IMR-90 (cell line): ENCODE measurements at regions not wholly inside any gene's neighbourhood (a gene's known extent, or its start where the extent isn't known, plus 50 kb on each side); places are given as distances from the start of the nearest gene placed in this dataset.

Experiments
- ATAC-seq: fragments of 200-7000 bp; cut with Tn5 transposase; 2 replicates; pipeline ENCODE4 v1.9.1; 2020; ENCODE audit warnings: low read depth, mild to moderate bottlenecking, moderate library complexity
- BruUV-seq: library from RNA; stranded (reverse); fragments of 400-500 nt; replicated peaks from 2 replicates; lab custom pipeline; 2021; lab: Mats Ljungman, UMichigan
- CTCF ChIA-PET: fragments of 300-600 bp; formaldehyde crosslinking; extraction: SDS; loops from one replicate; lab custom pipeline; 2021; ENCODE audit warnings: antibody characterized with exemption; lab: Yijun Ruan, JAX
- POLR2A ChIA-PET: fragments of 300-600 bp; sonication (Branson Sonifier 250); formaldehyde crosslinking; loops from one replicate; lab custom pipeline; 2022; ENCODE audit warnings: antibody characterized with exemption; ENCODE audit not compliant: unreplicated experiment; lab: Charles Lee
- DNase-seq: peaks from one replicate; pipeline ENCODE4 v3.0.0; 2013
- H2AFZ ChIP-seq: replicated peaks from 2 replicates; pipeline ENCODE3; 2013; ENCODE audit warnings: low read length, mild to moderate bottlenecking; ENCODE audit not compliant: poor library complexity
- H2AK5ac ChIP-seq: 2 replicates; pipeline ENCODE4 v1.6.1; 2013; ENCODE audit warnings: low read depth, low read length, inconsistent platforms
- H2AK9ac ChIP-seq: replicated peaks from 2 replicates; pipeline ENCODE3; 2013; ENCODE audit warnings: mild to moderate bottlenecking, low read depth, low read length, moderate library complexity; ENCODE audit not compliant: poor library complexity
- H2BK120ac ChIP-seq: 2 replicates; pipeline ENCODE4 v1.6.1; 2013; ENCODE audit warnings: low read depth, low read length, inconsistent platforms
- H2BK15ac ChIP-seq: 3 replicates; pipeline ENCODE4 v1.6.1; 2013; ENCODE audit warnings: low read depth, low read length, inconsistent platforms
- H2BK20ac ChIP-seq: 2 replicates; pipeline ENCODE4 v1.6.1; 2013; ENCODE audit warnings: low read depth, mild to moderate bottlenecking, inconsistent platforms, low read length, moderate library complexity
- H2BK5ac ChIP-seq: 2 replicates; pipeline ENCODE4 v1.6.1; 2013; ENCODE audit warnings: mild to moderate bottlenecking, low read depth, low read length, inconsistent platforms; ENCODE audit not compliant: poor library complexity, severe bottlenecking
- H3K14ac ChIP-seq: replicated peaks from 2 replicates; pipeline ENCODE4 v1.6.1; 2013; ENCODE audit warnings: low read depth, low read length, inconsistent platforms
- H3K18ac ChIP-seq: 2 replicates; pipeline ENCODE4 v1.6.1; 2013; ENCODE audit warnings: low read depth, low read length, control low read depth
- H3K23ac ChIP-seq: 2 replicates; pipeline ENCODE4 v1.6.1; 2013; ENCODE audit warnings: low read depth, low read length, inconsistent platforms
- H3K27ac ChIP-seq: 2 replicates; pipeline ENCODE4 v1.5.1; 2013; ENCODE audit warnings: mild to moderate bottlenecking, control low read depth, low read length; ENCODE audit not compliant: insufficient read depth
- H3K27me3 ChIP-seq: 2 replicates; pipeline ENCODE4 v1.6.1; 2013; ENCODE audit warnings: low read length; ENCODE audit not compliant: control insufficient read depth, insufficient read depth
- H3K36me3 ChIP-seq: 2 replicates; pipeline ENCODE4 v1.6.1; 2013; ENCODE audit warnings: low read length, mixed read lengths; ENCODE audit not compliant: control insufficient read depth, insufficient read depth
- H3K4ac ChIP-seq: 2 replicates; pipeline ENCODE4 v1.6.1; 2013; ENCODE audit warnings: low read depth, low read length, inconsistent platforms
- H3K4me1 ChIP-seq: 2 replicates; pipeline ENCODE4 v1.6.1; 2013; ENCODE audit warnings: low read length, mixed read lengths; ENCODE audit not compliant: control insufficient read depth, insufficient read depth
- H3K4me2 ChIP-seq: 2 replicates; pipeline ENCODE4 v1.6.1; 2013; ENCODE audit warnings: low read depth, mild to moderate bottlenecking, control low read depth, low read length, moderate library complexity
- H3K4me3 ChIP-seq: 2 replicates; pipeline ENCODE4 v1.5.1; 2013; ENCODE audit warnings: low read depth, mild to moderate bottlenecking, control low read depth, low read length, moderate library complexity; ENCODE audit not compliant: insufficient read depth
- H3K56ac ChIP-seq: 2 replicates; pipeline ENCODE4 v1.6.1; 2013; ENCODE audit warnings: low read length, inconsistent platforms; ENCODE audit not compliant: insufficient read depth; ENCODE audit errors: extremely low read depth
- H3K79me1 ChIP-seq, 2 experiments: 2 replicates each; pipeline ENCODE4 v1.6.1; 2013; ENCODE audit warnings: low read length in 2 of 2, inconsistent platforms in 1 of 2, low read depth in 1 of 2
- H3K9ac ChIP-seq: 2 replicates; pipeline ENCODE4 v1.6.1; 2013; ENCODE audit warnings: low read depth, low read length, control low read depth
- H3K9me1 ChIP-seq: 2 replicates; pipeline ENCODE4 v1.6.1; 2013; ENCODE audit warnings: low read length, inconsistent platforms; ENCODE audit not compliant: insufficient read depth
- H3K9me3 ChIP-seq: 2 replicates; pipeline ENCODE4 v1.6.1; 2013; ENCODE audit warnings: low read length; ENCODE audit not compliant: control insufficient read depth, insufficient read depth
- H4K20me1 ChIP-seq: 2 replicates; pipeline ENCODE4 v1.6.1; 2013; ENCODE audit warnings: low read length, inconsistent platforms; ENCODE audit not compliant: insufficient read depth
- H4K5ac ChIP-seq: 2 replicates; pipeline ENCODE4 v1.6.1; 2013; ENCODE audit warnings: mild to moderate bottlenecking, low read depth, low read length, control low read depth
- H4K8ac ChIP-seq, 2 experiments: 2 replicates each; pipeline ENCODE4 v1.6.1; 2013; ENCODE audit warnings: low read depth in 2 of 2, low read length in 2 of 2, control low read depth in 1 of 2, inconsistent platforms in 1 of 2
- H4K91ac ChIP-seq: 2 replicates; pipeline ENCODE4 v1.6.1; 2013; ENCODE audit warnings: low read depth, low read length, inconsistent platforms; ENCODE audit not compliant: insufficient read depth
- MAZ ChIP-seq: IDR thresholded peaks from 2 replicates; pipeline ENCODE4 v1.6.1; 2012; ENCODE audit warnings: low read depth, mild to moderate bottlenecking, low read length, improper control_type of control experiment, moderate library complexity, borderline replicate concordance
- RFX5 ChIP-seq: IDR thresholded peaks from 2 replicates; pipeline ENCODE4 v1.8.0; 2012; ENCODE audit warnings: low read depth, mild to moderate bottlenecking, low read length, moderate library complexity
- SMC3 ChIP-seq: fragments of 150-350 bp; IDR thresholded peaks from 2 replicates; pipeline ENCODE4 v1.6.1; 2016; ENCODE audit warnings: low read depth, mild to moderate bottlenecking, antibody characterized with exemption, low read length, moderate library complexity
- WGBS, 2 experiments: methylation state at CpG; one replicate each; pipeline versions ENCODE4 v1.1.5 to v1.1.7; 2013; ENCODE audit warnings: missing lambda C conversion rate in 2 of 2; ENCODE audit not compliant: insufficient read length in 1 of 2; ENCODE audit errors: extremely low coverage in 2 of 2; 5-methylcytosine and 5-hydroxymethylcytosine counted together
- dilution Hi-C: fragments of 300-500 bp; cut with HindIII; formaldehyde crosslinking; loops from one replicate; pipeline ENCODE4 v1.14.3; 2018; ENCODE audit warnings: low sequenced_read_pairs; ENCODE audit not compliant: unreplicated experiment
- in situ Hi-C: fragments of 300-500 bp; cut with MboI; formaldehyde crosslinking; loops from 3 replicates; pipeline ENCODE4 v1.14.3; 2019; ENCODE audit warnings: low sequenced_read_pairs, inconsistent platforms, mixed read lengths
- intact Hi-C: fragments of 100-400 bp; cut with micrococcal nuclease; formaldehyde crosslinking; loops from 2 replicates; pipeline ENCODE4 v1.10.0; 2022
- TF ChIP-seq, protein P1 (sequence below): conservative IDR thresholded peaks from 2 replicates; pipeline ENCODE4 v1.5.1; 2012; ENCODE audit warnings: mild to moderate bottlenecking, low read depth, low read length, improper control_type of control experiment

DNA sequence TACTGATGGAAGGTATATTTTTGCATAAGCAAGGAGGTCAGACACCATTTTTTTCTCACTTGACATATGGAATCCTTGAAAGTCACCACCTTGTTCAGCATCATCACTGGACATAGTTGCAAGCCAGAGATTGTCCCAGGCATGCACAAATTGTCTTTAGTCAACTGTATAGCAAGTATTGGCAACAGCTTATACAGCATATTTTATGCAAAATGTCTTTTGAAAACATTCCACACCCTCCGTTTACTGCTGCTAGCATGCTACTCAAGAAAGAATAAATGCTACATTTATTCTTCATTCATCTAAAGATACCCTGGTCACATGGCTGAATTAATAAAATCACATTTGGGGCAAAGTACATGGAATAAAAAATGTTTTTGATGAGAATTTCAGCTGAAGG is 168.5 kb upstream of the DCBLD2 start:
- Histone ChIP-seq H2BK5ac (no peak overlapping the region), H4K91ac (no peak overlapping the region), H2AK5ac (no peak overlapping the region), H3K36me3 (no peaks in the 10 kb centered on the region), H3K4me2 (no peak overlapping the region), H3K9me3 (no peaks in the 10 kb centered on the region), H2BK15ac (no peak overlapping the region), H2BK120ac (no peak overlapping the region), H2AFZ (no peak overlapping the region), H3K56ac (no peak overlapping the region), H3K23ac (no peak overlapping the region), H3K27ac (no peak overlapping the region), H3K4me3 (no peak overlapping the region), H3K4ac (no peak overlapping the region), H3K14ac (no peak overlapping the region), H3K79me1 (no peaks in the 10 kb centered on the region), H3K27me3 (peaks cover 17% of the 10 kb centered on the region), H3K9me1 (no peaks in the 10 kb centered on the region), H2AK9ac (no peak overlapping the region), H4K8ac (no peak overlapping the region), H3K18ac (no peak overlapping the region), H3K4me1 (no peaks in the 10 kb centered on the region), H4K5ac (no peak overlapping the region), H4K20me1 (no peaks in the 10 kb centered on the region), H3K9ac (no peak overlapping the region), H2BK20ac (no peak overlapping the region)
- in situ Hi-C loops = no loop called here
- dilution Hi-C loops = no loop called here
- POLR2A ChIA-PET = no interaction called here
- WGBS, 2 experiments = no CpG with 5 or more reads among the region's 1 CpG
- no TSS peak for BruUV-seq
- CTCF ChIA-PET = no interaction called here
- intact Hi-C loops = no loop called here
- TF ChIP-seq RFX5 (no peak), SMC3 (no peak), MAZ (no peak)
- TF ChIP-seq, protein P1, sequence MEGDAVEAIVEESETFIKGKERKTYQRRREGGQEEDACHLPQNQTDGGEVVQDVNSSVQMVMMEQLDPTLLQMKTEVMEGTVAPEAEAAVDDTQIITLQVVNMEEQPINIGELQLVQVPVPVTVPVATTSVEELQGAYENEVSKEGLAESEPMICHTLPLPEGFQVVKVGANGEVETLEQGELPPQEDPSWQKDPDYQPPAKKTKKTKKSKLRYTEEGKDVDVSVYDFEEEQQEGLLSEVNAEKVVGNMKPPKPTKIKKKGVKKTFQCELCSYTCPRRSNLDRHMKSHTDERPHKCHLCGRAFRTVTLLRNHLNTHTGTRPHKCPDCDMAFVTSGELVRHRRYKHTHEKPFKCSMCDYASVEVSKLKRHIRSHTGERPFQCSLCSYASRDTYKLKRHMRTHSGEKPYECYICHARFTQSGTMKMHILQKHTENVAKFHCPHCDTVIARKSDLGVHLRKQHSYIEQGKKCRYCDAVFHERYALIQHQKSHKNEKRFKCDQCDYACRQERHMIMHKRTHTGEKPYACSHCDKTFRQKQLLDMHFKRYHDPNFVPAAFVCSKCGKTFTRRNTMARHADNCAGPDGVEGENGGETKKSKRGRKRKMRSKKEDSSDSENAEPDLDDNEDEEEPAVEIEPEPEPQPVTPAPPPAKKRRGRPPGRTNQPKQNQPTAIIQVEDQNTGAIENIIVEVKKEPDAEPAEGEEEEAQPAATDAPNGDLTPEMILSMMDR = no peak
- no peak for ATAC-seq
- no peak for DNase-seq
